Suprapubic skin (tissue), 4 donors: ENCODE measurements at regions not wholly inside any gene's neighbourhood (a gene's known extent, or its start where the extent isn't known, plus 50 kb on each side); places are given as distances from the start of the nearest gene placed in this dataset.

Experiments used
- DNase-seq, 2 donors: peaks; one replicate each; pipeline ENCODE4 v3.0.0-alpha.2; 2019; ENCODE audit warnings: low spot score in 2 of 2
- H3K27ac ChIP-seq: fragments of 200-600 bp; sonication (generic); one replicate; pipeline ENCODE4 v1.5.1; 2019
- H3K27me3 ChIP-seq: fragments of 200-600 bp; sonication (generic); one replicate; pipeline ENCODE4 v1.5.1; 2019
- H3K36me3 ChIP-seq: fragments of 200-600 bp; sonication (generic); one replicate; pipeline ENCODE4 v1.5.1; 2019
- H3K4me1 ChIP-seq: fragments of 200-600 bp; sonication (generic); one replicate; pipeline ENCODE4 v1.5.1; 2019
- H3K4me3 ChIP-seq: fragments of 200-600 bp; sonication (generic); one replicate; pipeline ENCODE4 v1.5.1; 2019; ENCODE audit warnings: mild to moderate bottlenecking
- H3K9me3 ChIP-seq: fragments of 200-600 bp; sonication (generic); one replicate; pipeline ENCODE4 v1.5.1; 2019
- EP300 ChIP-seq: sonication (generic); formaldehyde crosslinking; IDR thresholded peaks from one replicate; pipeline ENCODE4 v1.6.1; 2017; ENCODE audit warnings: antibody characterized with exemption
- POLR2A ChIP-seq, 2 donors: fragments of 450-650 bp; IDR thresholded peaks; one replicate each; pipeline ENCODE4 v1.6.1; 2017; ENCODE audit warnings: antibody characterized with exemption in 2 of 2, mild to moderate bottlenecking in 2 of 2, moderate library complexity in 2 of 2
- POLR2AphosphoS5 ChIP-seq, 3 donors: sonication (generic); formaldehyde crosslinking; IDR thresholded peaks; one replicate each; pipeline ENCODE4 v1.6.1; 2017; ENCODE audit warnings: antibody characterized with exemption in 3 of 3
- WGBS: methylation state at CpG from one replicate; pipeline ENCODE4 v1.1.5; 2018; 5-methylcytosine and 5-hydroxymethylcytosine counted together
- TF ChIP-seq, protein P1 (sequence below), 2 donors: fragments of 200-600 bp in 1 of 2; fragments of 450-650 bp in 1 of 2; sonication (generic) in 1 of 2; IDR thresholded peaks; one replicate each; pipeline ENCODE4 v1.5.1; 2016 to 2019; ENCODE audit warnings: antibody characterized with exemption in 2 of 2, mild to moderate bottlenecking in 1 of 2, moderate library complexity in 1 of 2

DNA sequence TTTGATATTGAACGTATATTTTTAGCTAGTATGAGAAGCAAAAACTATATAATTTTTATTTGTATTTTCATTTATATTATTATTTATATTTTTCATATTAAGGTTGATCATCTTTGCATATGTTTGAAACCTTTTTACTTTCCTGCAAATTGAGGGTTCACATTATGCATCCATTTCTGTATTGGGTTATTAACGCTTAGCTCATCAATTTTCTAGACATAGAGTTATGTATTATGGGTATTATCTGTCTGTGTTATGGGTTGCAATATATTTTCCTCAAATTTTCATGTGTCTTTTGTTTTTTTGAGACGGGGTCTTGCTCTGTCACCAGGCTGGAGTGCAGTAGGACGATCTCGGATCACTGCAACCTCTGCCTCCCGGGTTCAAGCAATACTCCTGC lies 2377.0 kb upstream of the WWC1 start:
- H3K36me3 ChIP-seq, result no peaks in the 10 kb centered on the region
- H3K4me1 ChIP-seq, result no peaks in the 10 kb centered on the region
- H3K4me3 ChIP-seq, result no peak overlapping the region
- DNase-seq, result no peak
- H3K27ac ChIP-seq, result no peak overlapping the region
- TF ChIP-seq EP300 (no peak), POLR2AphosphoS5 (IDR thresholded peaks at IDR 0.05) (no peak), POLR2A (IDR thresholded peaks at IDR 0.05) (no peak)
- TF ChIP-seq, protein P1, sequence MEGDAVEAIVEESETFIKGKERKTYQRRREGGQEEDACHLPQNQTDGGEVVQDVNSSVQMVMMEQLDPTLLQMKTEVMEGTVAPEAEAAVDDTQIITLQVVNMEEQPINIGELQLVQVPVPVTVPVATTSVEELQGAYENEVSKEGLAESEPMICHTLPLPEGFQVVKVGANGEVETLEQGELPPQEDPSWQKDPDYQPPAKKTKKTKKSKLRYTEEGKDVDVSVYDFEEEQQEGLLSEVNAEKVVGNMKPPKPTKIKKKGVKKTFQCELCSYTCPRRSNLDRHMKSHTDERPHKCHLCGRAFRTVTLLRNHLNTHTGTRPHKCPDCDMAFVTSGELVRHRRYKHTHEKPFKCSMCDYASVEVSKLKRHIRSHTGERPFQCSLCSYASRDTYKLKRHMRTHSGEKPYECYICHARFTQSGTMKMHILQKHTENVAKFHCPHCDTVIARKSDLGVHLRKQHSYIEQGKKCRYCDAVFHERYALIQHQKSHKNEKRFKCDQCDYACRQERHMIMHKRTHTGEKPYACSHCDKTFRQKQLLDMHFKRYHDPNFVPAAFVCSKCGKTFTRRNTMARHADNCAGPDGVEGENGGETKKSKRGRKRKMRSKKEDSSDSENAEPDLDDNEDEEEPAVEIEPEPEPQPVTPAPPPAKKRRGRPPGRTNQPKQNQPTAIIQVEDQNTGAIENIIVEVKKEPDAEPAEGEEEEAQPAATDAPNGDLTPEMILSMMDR (IDR thresholded peaks at IDR 0.05), result no peak
- H3K9me3 ChIP-seq, result no peaks in the 10 kb centered on the region
- H3K27me3 ChIP-seq, result no peaks in the 10 kb centered on the region
- WGBS, result 92% methylated on average over 6 of the region's 6 CpGs

DNA sequence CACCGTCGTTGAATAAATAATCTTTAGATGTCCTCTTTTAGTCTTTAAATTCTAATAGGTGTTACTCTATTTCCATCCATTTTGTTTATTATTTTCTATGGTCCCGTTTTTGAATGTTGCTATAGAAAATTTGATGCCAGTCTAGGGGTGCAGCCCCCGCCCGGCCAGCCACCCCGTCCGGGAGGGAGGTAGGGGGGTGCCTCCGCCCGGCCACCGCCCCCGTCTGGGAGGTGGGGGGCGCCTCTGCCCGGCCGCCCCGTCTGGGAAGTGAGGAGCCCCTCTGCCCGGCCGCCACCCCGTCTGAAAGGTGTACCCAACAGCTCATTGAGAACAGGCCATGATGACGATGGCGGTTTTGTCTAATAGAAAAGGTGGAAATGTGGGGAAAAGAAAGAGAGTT lies 2372.2 kb upstream of the WWC1 start:
- WGBS, result 94% methylated on average over 20 of the region's 20 CpGs
- Histone ChIP-seq H3K27me3 (no peaks in the 10 kb centered on the region), H3K4me1 (no peaks in the 10 kb centered on the region), H3K4me3 (no peak overlapping the region), H3K27ac (no peak overlapping the region), H3K36me3 (no peaks in the 10 kb centered on the region), H3K9me3 (no peaks in the 10 kb centered on the region)
- TF ChIP-seq POLR2A (IDR thresholded peaks at IDR 0.05) (no peak), EP300 (no peak), POLR2AphosphoS5 (IDR thresholded peaks at IDR 0.05) (no peak)
- TF ChIP-seq, protein P1 (IDR thresholded peaks at IDR 0.05), result no peak
- no peak for DNase-seq

DNA sequence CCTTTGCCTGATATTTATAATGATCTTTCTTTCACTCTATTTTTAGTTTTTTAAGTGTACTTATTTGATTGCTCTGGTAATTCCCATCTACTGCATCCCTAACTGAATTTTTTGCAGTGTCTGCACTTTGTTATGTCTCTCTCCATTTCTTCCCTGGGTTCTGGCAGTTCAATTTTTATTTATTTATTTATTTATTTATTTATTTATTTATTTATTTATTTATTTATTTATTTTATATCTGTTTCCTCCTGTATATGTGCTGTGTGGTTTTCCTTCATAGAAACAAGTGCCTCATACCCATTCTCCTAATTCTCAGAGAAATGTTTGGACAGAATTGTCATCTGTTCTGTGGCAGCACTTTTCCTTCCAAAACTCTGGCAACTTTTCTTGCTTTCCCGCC lies 2370.8 kb upstream of the WWC1 start:
- WGBS, result 68% methylated on average over 1 of the region's 1 CpG
- Histone ChIP-seq H3K27ac (no peak overlapping the region), H3K4me1 (no peaks in the 10 kb centered on the region), H3K9me3 (no peaks in the 10 kb centered on the region), H3K4me3 (no peak overlapping the region), H3K27me3 (no peaks in the 10 kb centered on the region), H3K36me3 (no peaks in the 10 kb centered on the region)
- no peak for TF ChIP-seq EP300
- TF ChIP-seq POLR2A (IDR thresholded peaks at IDR 0.05), result no peak
- no peak for TF ChIP-seq POLR2AphosphoS5 (IDR thresholded peaks at IDR 0.05)
- TF ChIP-seq, protein P1 (IDR thresholded peaks at IDR 0.05), result no peak
- no peak for DNase-seq

DNA sequence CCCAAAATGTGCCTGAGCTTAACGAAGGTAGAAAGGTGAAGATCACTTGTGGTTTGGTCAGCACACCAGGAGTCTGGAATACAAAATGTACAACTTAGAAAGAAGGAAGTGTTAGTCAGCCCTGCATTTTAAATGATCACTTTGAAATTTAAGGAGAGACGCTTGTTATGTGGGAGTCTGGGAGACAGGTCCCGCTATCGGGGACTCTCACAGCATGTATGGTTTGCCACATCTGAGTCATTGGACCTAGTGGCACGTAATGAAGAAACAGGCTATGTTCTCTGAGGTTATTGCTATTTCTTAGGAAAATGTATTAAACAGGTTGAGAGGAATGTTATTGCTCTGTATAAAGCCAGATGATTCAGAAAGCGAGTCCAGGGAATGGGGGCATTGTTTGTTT lies 2362.5 kb upstream of the WWC1 start:
- Histone ChIP-seq H3K4me3 (no peak overlapping the region), H3K9me3 (no peaks in the 10 kb centered on the region), H3K27me3 (no peaks in the 10 kb centered on the region), H3K4me1 (no peaks in the 10 kb centered on the region), H3K36me3 (no peaks in the 10 kb centered on the region), H3K27ac (no peak overlapping the region)
- DNase-seq, result no peak
- 86% methylated on average over 6 of the region's 6 CpGs for WGBS
- TF ChIP-seq POLR2AphosphoS5 (IDR thresholded peaks at IDR 0.05) (no peak), EP300 (no peak), POLR2A (IDR thresholded peaks at IDR 0.05) (no peak)
- TF ChIP-seq, protein P1 (IDR thresholded peaks at IDR 0.05), result no peak

DNA sequence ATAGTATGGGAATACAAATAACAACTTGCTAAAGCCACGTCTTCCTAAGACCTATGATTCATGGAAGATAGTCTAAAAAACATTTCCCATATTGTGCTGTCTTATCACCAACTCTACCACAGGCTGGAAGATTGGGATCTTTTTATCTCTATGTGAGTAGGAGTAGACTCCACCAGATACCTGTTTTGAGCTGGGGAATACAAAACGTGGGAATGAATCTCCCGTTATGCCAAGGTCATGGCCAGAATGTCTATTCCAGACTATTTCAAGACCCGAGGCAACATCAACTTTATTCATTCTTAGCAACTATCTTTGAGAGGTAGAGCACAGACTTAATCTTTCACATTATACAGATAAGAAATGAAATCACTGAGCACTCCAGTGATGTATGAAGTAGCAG lies 2350.9 kb upstream of the WWC1 start:
- no peaks in the 10 kb centered on the region for H3K4me1 ChIP-seq
- no peaks in the 10 kb centered on the region for H3K36me3 ChIP-seq
- no peaks in the 10 kb centered on the region for H3K9me3 ChIP-seq
- no peak for DNase-seq
- H3K27me3 ChIP-seq, result no peaks in the 10 kb centered on the region
- no peak overlapping the region for H3K27ac ChIP-seq
- TF ChIP-seq POLR2AphosphoS5 (IDR thresholded peaks at IDR 0.05) (no peak), EP300 (no peak), POLR2A (IDR thresholded peaks at IDR 0.05) (no peak)
- no peak overlapping the region for H3K4me3 ChIP-seq
- WGBS, result 77% methylated on average over 4 of the region's 4 CpGs

DNA sequence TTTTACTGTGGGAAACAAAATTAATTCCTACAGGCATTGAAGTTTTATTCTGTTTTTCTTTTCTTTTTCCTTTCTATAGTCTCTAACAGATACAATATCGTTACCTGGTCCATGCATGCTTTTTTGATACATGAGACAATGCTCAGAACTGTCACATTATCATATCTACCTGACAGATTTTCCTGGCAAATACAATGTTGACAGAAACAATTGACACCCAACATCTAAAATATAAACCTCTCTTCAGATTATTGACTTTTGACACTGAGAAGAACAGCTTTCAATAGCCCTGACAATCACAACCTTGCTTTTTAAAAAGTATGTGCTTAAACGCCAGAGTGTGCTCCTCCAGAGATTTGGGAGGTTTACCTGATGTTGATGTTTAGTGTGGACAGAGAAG lies 2334.6 kb upstream of the WWC1 start:
- no peak for TF ChIP-seq POLR2A (IDR thresholded peaks at IDR 0.05)
- TF ChIP-seq EP300, result no peak
- TF ChIP-seq POLR2AphosphoS5 (IDR thresholded peaks at IDR 0.05), result no peak
- TF ChIP-seq, protein P1 (IDR thresholded peaks at IDR 0.05), result no peak

More for the DNA sequence above, 2334.6 kb upstream of the WWC1 start:
- Histone ChIP-seq H3K36me3 (no peaks in the 10 kb centered on the region), H3K27me3 (no peaks in the 10 kb centered on the region), H3K9me3 (no peaks in the 10 kb centered on the region), H3K4me3 (no peak overlapping the region), H3K27ac (no peak overlapping the region), H3K4me1 (no peaks in the 10 kb centered on the region)
- DNase-seq, result no peak
- WGBS, result 86% methylated on average over 2 of the region's 2 CpGs
